Trophoblast cell (in vitro differentiated cells and primary cell): ENCODE measurements at regions not wholly inside any gene's neighbourhood (a gene's known extent, or its start where the extent isn't known, plus 50 kb on each side); places are given as distances from the start of the nearest gene placed in this dataset.

Source experiments
- DNase-seq, 2 donors: peaks; one replicate each; pipeline ENCODE4 v3.0.0-alpha.2; 2016
- H2AFZ ChIP-seq: 2 replicates; pipeline ENCODE4 v1.6.1; 2013; ENCODE audit warnings: low read length, moderate library complexity, mild to moderate bottlenecking; ENCODE audit not compliant: insufficient read depth, poor library complexity
- H2AK5ac ChIP-seq: 2 replicates; pipeline ENCODE4 v1.6.1; 2013; ENCODE audit warnings: mild to moderate bottlenecking, low read length
- H2BK120ac ChIP-seq: 2 replicates; pipeline ENCODE4 v1.6.1; 2013; ENCODE audit warnings: low read length, mild to moderate bottlenecking, moderate library complexity; ENCODE audit not compliant: insufficient read depth, poor library complexity
- H2BK12ac ChIP-seq: 2 replicates; pipeline ENCODE4 v1.6.1; 2013; ENCODE audit warnings: mild to moderate bottlenecking, low read length, moderate library complexity
- H2BK5ac ChIP-seq: 2 replicates; pipeline ENCODE4 v1.6.1; 2013; ENCODE audit warnings: low read length, low read depth, moderate library complexity, mild to moderate bottlenecking; ENCODE audit not compliant: poor library complexity
- H3K14ac ChIP-seq: 2 replicates; pipeline ENCODE4 v1.6.1; 2013; ENCODE audit warnings: mild to moderate bottlenecking, low read length
- H3K18ac ChIP-seq: 2 replicates; pipeline ENCODE4 v1.6.1; 2013; ENCODE audit warnings: mild to moderate bottlenecking, low read length
- H3K23ac ChIP-seq: 2 replicates; pipeline ENCODE4 v1.6.1; 2013; ENCODE audit warnings: low read length
- H3K27ac ChIP-seq: 2 replicates; pipeline ENCODE4 v1.5.1; 2013; ENCODE audit warnings: low read depth, mild to moderate bottlenecking, inconsistent platforms, low read length, moderate library complexity
- H3K27me3 ChIP-seq: 2 replicates; pipeline ENCODE4 v1.6.1; 2013; ENCODE audit warnings: inconsistent platforms, mild to moderate bottlenecking, low read length, moderate library complexity; ENCODE audit not compliant: insufficient read depth
- H3K36me3 ChIP-seq, 2 experiments: 1 replicate in 1 of 2; 2 replicates in 1 of 2; pipeline ENCODE4 v1.6.1; 2013; ENCODE audit warnings: low read length in 2 of 2, mild to moderate bottlenecking in 2 of 2, moderate library complexity in 1 of 2; ENCODE audit not compliant: insufficient read depth in 2 of 2, control insufficient read depth in 1 of 2
- H3K4ac ChIP-seq: 2 replicates; pipeline ENCODE4 v1.6.1; 2013; ENCODE audit warnings: low read depth, mild to moderate bottlenecking, low read length, moderate library complexity
- H3K4me1 ChIP-seq, 2 experiments: 1 replicate in 1 of 2; 2 replicates in 1 of 2; pipeline ENCODE4 v1.6.1; 2013; ENCODE audit warnings: low read length in 2 of 2, mild to moderate bottlenecking in 2 of 2, moderate library complexity in 1 of 2; ENCODE audit not compliant: insufficient read depth in 2 of 2, control insufficient read depth in 1 of 2
- H3K4me2 ChIP-seq: 2 replicates; pipeline ENCODE4 v1.6.1; 2013; ENCODE audit warnings: inconsistent platforms, mild to moderate bottlenecking, low read length, moderate library complexity
- H3K4me3 ChIP-seq: 2 replicates; pipeline ENCODE4 v1.5.1; 2013; ENCODE audit warnings: mild to moderate bottlenecking, low read depth, low read length, inconsistent platforms
- H3K79me1 ChIP-seq: one replicate; pipeline ENCODE4 v1.6.1; 2013; ENCODE audit warnings: low read length
- H3K79me2 ChIP-seq: 2 replicates; pipeline ENCODE4 v1.6.1; 2013; ENCODE audit warnings: low read length, mild to moderate bottlenecking; ENCODE audit not compliant: control insufficient read depth, insufficient read depth, poor library complexity
- H3K9ac ChIP-seq: 2 replicates; pipeline ENCODE4 v1.6.1; 2013; ENCODE audit warnings: mild to moderate bottlenecking, low read length
- H3K9me3 ChIP-seq: 2 replicates; pipeline ENCODE4 v1.6.1; 2013; ENCODE audit warnings: low read depth, mild to moderate bottlenecking, control low read depth, inconsistent platforms, low read length; ENCODE audit not compliant: insufficient read depth
- H4K12ac ChIP-seq: 2 replicates; pipeline ENCODE4 v1.6.1; 2013; ENCODE audit warnings: low read depth, mild to moderate bottlenecking, low read length, moderate library complexity
- H4K8ac ChIP-seq: 2 replicates; pipeline ENCODE4 v1.6.1; 2013; ENCODE audit warnings: low read depth, mild to moderate bottlenecking, low read length, moderate library complexity
- H4K91ac ChIP-seq: one replicate; pipeline ENCODE4 v1.6.1; 2013; ENCODE audit warnings: low read depth, mild to moderate bottlenecking, low read length, moderate library complexity
- WGBS: extraction: QIAGEN DNeasy Blood & Tissue Kit; methylation state at CpG from one replicate; pipeline ENCODE4 v1.1.7; 2013; ENCODE audit warnings: missing lambda C conversion rate; ENCODE audit not compliant: insufficient read length, insufficient coverage; ENCODE audit errors: extremely low coverage; 5-methylcytosine and 5-hydroxymethylcytosine counted together

GRCh38 chr4:81550388-81550859 is 78.7 kb upstream of the RASGEF1B start:
- no CpG with 5 or more reads among the region's 5 CpGs for whole genome bisulfite sequencing
- no peak overlapping the region for H3K4ac ChIP-seq
- H2BK120ac ChIP-seq: no peak overlapping the region

GRCh38 chr4:81549984-81550383 is 78.3 kb upstream of the RASGEF1B start:
- Histone ChIP-seq H3K79me2 (no peaks in the 10 kb centered on the region), H3K27ac (no peak overlapping the region), H3K18ac (no peak overlapping the region), H3K27me3 (no peaks in the 10 kb centered on the region), H2BK5ac (no peak overlapping the region), H3K4me3 (no peak overlapping the region), H3K4me1 (no peaks in the 10 kb centered on the region), H4K91ac (no peak overlapping the region), H3K79me1 (no peaks in the 10 kb centered on the region), H4K12ac (no peak overlapping the region), H3K9ac (no peak overlapping the region), H2AK5ac (no peak overlapping the region), H2AFZ (no peak overlapping the region), H3K14ac (no peak overlapping the region), H2BK120ac (no peak overlapping the region), H3K36me3 (no peaks in the 10 kb centered on the region), H3K4me2 (no peak overlapping the region), H3K23ac (no peak overlapping the region), H2BK12ac (no peak overlapping the region), H4K8ac (no peak overlapping the region), H3K4ac (no peak overlapping the region), H3K9me3 (peaks cover 2% of the 10 kb centered on the region)
- no peak for DNase-seq
- WGBS: no CpG with 5 or more reads among the region's 7 CpGs

More at GRCh38 chr4:81550388-81550859, 78.7 kb upstream of the RASGEF1B start:
- Histone ChIP-seq H4K8ac (no peak overlapping the region), H3K4me2 (no peak overlapping the region), H3K36me3 (no peaks in the 10 kb centered on the region), H3K18ac (no peak overlapping the region), H4K12ac (no peak overlapping the region), H3K4me3 (no peak overlapping the region), H3K79me2 (no peaks in the 10 kb centered on the region), H3K4me1 (no peaks in the 10 kb centered on the region), H3K9me3 (peaks cover 2% of the 10 kb centered on the region), H3K79me1 (no peaks in the 10 kb centered on the region), H3K14ac (no peak overlapping the region), H2BK5ac (no peak overlapping the region), H3K23ac (no peak overlapping the region), H3K9ac (no peak overlapping the region), H3K27ac (no peak overlapping the region), H3K27me3 (no peaks in the 10 kb centered on the region), H2AFZ (no peak overlapping the region), H2AK5ac (no peak overlapping the region), H4K91ac (no peak overlapping the region), H2BK12ac (no peak overlapping the region)
- no peak for DNase-seq

GRCh38 chr4:81546777-81547176 is 75.1 kb upstream of the RASGEF1B start:
- H3K79me2 ChIP-seq: no peaks in the 10 kb centered on the region
- no peak for DNase-seq
- H3K18ac ChIP-seq: no peak overlapping the region
- no peak overlapping the region for H2BK12ac ChIP-seq
- H2BK5ac ChIP-seq: no peak overlapping the region
- no peak overlapping the region for H4K91ac ChIP-seq
- no peak overlapping the region for H2AFZ ChIP-seq
- H3K36me3 ChIP-seq: no peaks in the 10 kb centered on the region
- H3K4me1 ChIP-seq: no peaks in the 10 kb centered on the region
- no peak overlapping the region for H3K27ac ChIP-seq
- H2BK120ac ChIP-seq: no peak overlapping the region
- WGBS: no CpG with 5 or more reads among the region's 2 CpGs
- H3K14ac ChIP-seq: no peak overlapping the region
- H3K79me1 ChIP-seq: no peaks in the 10 kb centered on the region
- H3K9me3 ChIP-seq: peaks cover 2% of the 10 kb centered on the region
- H3K27me3 ChIP-seq: no peaks in the 10 kb centered on the region
- no peak overlapping the region for H3K4ac ChIP-seq
- no peak overlapping the region for H2AK5ac ChIP-seq
- H4K12ac ChIP-seq: no peak overlapping the region
- no peak overlapping the region for H3K4me3 ChIP-seq
- H3K23ac ChIP-seq: no peak overlapping the region
- H4K8ac ChIP-seq: no peak overlapping the region
- H3K4me2 ChIP-seq: no peak overlapping the region
- no peak overlapping the region for H3K9ac ChIP-seq

- H3K18ac ChIP-seq: no peak overlapping the region
- no peak overlapping the region for H3K9ac ChIP-seq
- no peak overlapping the region for H2AFZ ChIP-seq
- no peak overlapping the region for H4K12ac ChIP-seq
- no peak overlapping the region for H3K14ac ChIP-seq
- peaks cover 0 to 2% of the 10 kb centered on the region in 2 experiments for H3K4me1 ChIP-seq
- no peaks in the 10 kb centered on the region for H3K36me3 ChIP-seq
- H3K9me3 ChIP-seq: no peaks in the 10 kb centered on the region
- no peak overlapping the region for H4K8ac ChIP-seq
- H3K27me3 ChIP-seq: no peaks in the 10 kb centered on the region
- DNase-seq: no peak
- H2AK5ac ChIP-seq: no peak overlapping the region
- no peak overlapping the region for H3K23ac ChIP-seq
- no peaks in the 10 kb centered on the region for H3K79me2 ChIP-seq
- H2BK5ac ChIP-seq: no peak overlapping the region
- no peak overlapping the region for H3K4me3 ChIP-seq
- no peak overlapping the region for H2BK120ac ChIP-seq
- no peak overlapping the region for H3K4me2 ChIP-seq
- H3K27ac ChIP-seq: no peak overlapping the region
- no peak overlapping the region for H3K4ac ChIP-seq
- no peak overlapping the region for H2BK12ac ChIP-seq
- no peak overlapping the region for H4K91ac ChIP-seq
- no CpG with 5 or more reads among the region's 4 CpGs for WGBS
- H3K79me1 ChIP-seq: no peaks in the 10 kb centered on the region
These were observed 69.6 kb upstream of the RASGEF1B start for GRCh38 chr4:81541161-81541945.
